PC-9 (cell line): ENCODE measurements at regions not wholly inside any gene's neighbourhood (a gene's known extent, or its start where the extent isn't known, plus 50 kb on each side); places are given as distances from the start of the nearest gene placed in this dataset.

Experiments
- CTCF ChIP-seq: fragments of 200-600 bp; sonication (generic); conservative IDR thresholded peaks from 2 replicates; pipeline ENCODE4 v1.6.1; 2017; ENCODE audit warnings: mixed run types, antibody characterized with exemption, mild to moderate bottlenecking, moderate library complexity
- EZH2 ChIP-seq: fragments of 200-600 bp; sonication (generic); IDR thresholded peaks from 2 replicates; pipeline ENCODE4 v1.8.0; 2017; ENCODE audit warnings: antibody characterized with exemption, low read depth

- TF ChIP-seq CTCF (peak; percentile 98), EZH2 (no peak)
Measured at GRCh38 chr6:133837801-133838349, 51.0 kb upstream of the TCF21 start.
